Posterior cingulate gyrus (tissue), 11 donors: ENCODE measurements at regions not wholly inside any gene's neighbourhood (a gene's known extent, or its start where the extent isn't known, plus 50 kb on each side); places are given as distances from the start of the nearest gene placed in this dataset.
"Not testable (repeated sequence)": the region's sequence is repeated elsewhere in the genome, so short reads cannot be mapped to it uniquely, and the experiment has no call there.

Experiments
- DNase-seq, 10 donors: peaks; one replicate each; pipeline versions ENCODE4 v3.0.0 to v3.0.0-alpha.2; 2020 to 2021; ENCODE audit warnings: mixed read lengths in 3 of 10
- intact Hi-C: fragments of 100-400 bp; cut with DNase I; formaldehyde crosslinking; loops from one replicate; pipeline ENCODE4 v1.15.1; 2023

GRCh38 chr13:90800082-90800746 lies 547.3 kb upstream of the MIR17HG start:
- DNase-seq = peak in 8 of 10 donors; percentile 13 to 88 (median 24)
- intact Hi-C loops = no loop called here

DNA sequence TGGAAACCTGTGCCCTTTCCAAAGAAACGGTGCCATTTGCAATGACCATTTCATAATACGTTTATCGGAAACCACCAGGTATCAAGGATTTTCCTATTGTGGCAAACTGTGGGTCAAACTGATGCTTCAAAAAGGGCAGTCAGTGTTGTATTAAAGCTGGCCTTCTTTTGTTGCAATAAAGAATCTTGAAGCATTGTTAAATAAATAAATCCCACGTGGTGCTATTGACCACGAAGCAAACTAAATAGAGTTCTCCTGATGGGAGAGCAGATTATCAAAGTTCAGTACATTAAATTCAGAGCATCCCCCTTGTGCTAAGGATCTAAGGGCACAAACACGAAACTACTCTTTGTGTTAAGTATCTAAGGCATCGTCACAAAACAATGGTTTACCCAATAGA lies 545.9 kb upstream of the MIR17HG start:
- no peak for DNase-seq
- intact Hi-C loops = no loop called here

DNA sequence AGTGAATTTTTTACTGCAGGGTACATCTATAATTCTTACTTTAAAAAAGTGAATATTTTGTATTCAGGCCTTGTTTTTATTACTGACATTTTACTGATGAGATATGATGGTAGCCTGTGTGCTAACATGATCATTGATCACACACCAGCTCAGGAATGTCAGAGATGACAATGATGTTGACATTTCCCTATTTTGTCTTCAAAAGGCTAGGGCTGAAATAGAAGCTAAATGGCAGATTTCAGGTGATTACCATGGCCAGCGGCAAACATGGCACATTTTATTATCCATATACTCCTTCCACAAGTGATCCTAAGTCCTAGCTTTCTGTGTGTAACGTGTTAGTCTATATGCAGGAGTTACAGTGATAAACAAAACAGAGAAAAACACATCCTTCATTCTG lies 544.3 kb upstream of the MIR17HG start:
- no peak for DNase-seq
- intact Hi-C loops = no loop called here

GRCh38 chr13:90806016-90806615 lies 541.4 kb upstream of the MIR17HG start:
- intact Hi-C loops = no loop called here
- no peak for DNase-seq

GRCh38 chr13:90806892-90807291 lies 540.6 kb upstream of the MIR17HG start:
- no peak for DNase-seq
- intact Hi-C loops = no loop called here

- intact Hi-C loops = no loop called here
- DNase-seq = no peak
These were observed 538.6 kb upstream of the MIR17HG start for GRCh38 chr13:90808838-90809237.

- intact Hi-C loops = no loop called here
- no peak for DNase-seq
These were observed 523.5 kb upstream of the MIR17HG start for GRCh38 chr13:90824032-90824431.

DNA sequence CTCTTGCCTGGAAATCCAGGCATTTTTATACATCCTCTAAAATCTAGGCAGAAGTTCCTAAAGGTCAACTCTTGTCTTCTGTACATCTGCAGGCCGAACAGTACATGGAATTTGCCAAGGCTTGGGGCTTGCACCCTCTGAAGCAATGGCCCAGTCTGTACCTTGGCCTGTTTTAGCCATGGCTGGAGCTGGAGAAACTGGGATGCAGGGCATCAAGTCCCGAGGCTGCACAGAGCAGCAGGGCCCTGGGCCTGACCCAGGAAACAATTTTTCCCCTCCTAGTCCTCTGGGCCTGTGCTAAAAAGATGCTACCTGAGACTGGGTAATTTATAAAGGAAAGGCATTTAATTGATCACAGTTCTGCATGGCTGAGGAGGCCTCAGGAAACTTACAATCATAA lies 520.8 kb upstream of the MIR17HG start:
- intact Hi-C loops = no loop called here

GRCh38 chr13:90830782-90831181 lies 516.7 kb upstream of the MIR17HG start:
- no peak for DNase-seq
- intact Hi-C loops = no loop called here

More for the DNA sequence above, 520.8 kb upstream of the MIR17HG start:
- DNase-seq = peak in 1 of 10 donors; percentile 50

DNA sequence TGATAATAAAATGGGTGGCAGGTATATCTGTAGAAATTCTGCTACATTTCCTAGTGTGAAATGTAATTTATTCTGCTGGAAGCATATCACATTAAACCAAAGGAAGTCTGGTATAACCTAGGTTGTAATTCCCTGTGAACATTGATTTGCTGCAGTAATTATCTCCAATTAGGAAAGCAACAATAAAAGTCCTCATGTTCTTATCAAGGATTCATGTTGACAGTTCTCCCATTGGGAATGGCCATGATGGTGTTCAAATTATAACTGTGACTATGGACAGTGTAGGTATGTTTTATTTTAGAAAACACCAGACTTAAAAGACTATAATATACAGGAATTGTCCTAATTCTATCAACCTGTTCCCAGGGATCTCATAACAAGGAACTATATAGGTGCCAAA lies 513.5 kb upstream of the MIR17HG start:
- no peak for DNase-seq
- intact Hi-C loops = no loop called here

DNA sequence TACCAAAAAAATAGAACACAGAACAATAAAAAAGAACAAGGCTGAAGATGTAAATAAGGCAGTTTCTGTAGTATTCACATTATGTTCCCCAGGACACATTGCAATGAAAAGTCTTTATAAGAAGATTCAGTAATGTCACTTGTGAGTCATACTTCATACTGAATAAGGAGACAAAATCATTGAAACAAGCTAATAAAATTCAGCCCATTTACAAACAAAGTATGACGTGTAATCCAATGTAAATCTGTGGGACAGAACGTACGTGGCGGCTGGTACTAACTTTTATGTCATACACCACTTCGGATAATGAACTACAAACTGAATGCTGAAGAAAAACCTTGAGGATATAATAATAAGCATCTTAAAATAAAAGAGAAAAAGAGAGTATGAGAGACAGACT lies 512.8 kb upstream of the MIR17HG start:
- no peak for DNase-seq
- intact Hi-C loops = no loop called here

DNA sequence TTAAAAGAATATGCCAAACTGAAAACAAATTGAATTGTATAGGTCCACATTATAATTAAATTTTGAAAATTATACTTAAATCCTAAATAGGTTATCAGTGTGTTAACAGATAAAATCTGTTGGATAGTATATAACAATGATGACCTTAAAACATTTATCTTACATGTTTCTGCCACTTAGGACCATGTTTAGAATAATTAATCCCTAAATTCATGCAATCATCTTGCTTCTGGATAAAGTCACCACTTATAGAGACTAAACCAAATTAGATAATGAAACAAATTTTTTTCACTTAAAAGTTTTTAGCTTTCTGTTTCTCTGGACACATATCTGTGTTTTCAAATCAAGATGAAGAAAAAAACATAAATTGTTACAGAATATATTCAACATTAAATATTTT lies 511.7 kb upstream of the MIR17HG start:
- DNase-seq = no peak
- intact Hi-C loops = no loop called here

- intact Hi-C loops = no loop called here
- DNase-seq = no peak
These were observed 509.0 kb upstream of the MIR17HG start for GRCh38 chr13:90838317-90838960.

DNA sequence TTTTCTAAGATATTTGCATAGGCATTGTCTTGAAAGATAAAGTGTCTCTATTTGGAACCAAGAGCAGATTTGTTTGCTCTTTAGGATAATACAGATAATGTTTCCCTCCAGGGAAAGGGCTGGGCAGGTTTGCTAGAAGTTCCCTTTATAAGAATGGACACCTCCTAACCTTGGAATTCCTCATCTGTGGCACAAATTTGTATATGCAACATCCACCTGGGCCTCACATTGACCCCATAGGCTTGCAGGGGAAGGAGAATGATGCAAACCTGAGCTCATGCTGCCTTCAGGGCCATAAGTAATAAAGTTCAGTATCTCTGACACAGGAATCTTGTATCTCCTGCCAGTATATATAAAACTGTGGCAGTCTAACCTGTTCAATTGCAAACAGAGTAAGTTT lies 508.4 kb upstream of the MIR17HG start:
- intact Hi-C loops = no loop called here

GRCh38 chr13:90846936-90847335 lies 500.6 kb upstream of the MIR17HG start:
- intact Hi-C loops = no loop called here

More for the DNA sequence above, 508.4 kb upstream of the MIR17HG start:
- no peak for DNase-seq

DNA sequence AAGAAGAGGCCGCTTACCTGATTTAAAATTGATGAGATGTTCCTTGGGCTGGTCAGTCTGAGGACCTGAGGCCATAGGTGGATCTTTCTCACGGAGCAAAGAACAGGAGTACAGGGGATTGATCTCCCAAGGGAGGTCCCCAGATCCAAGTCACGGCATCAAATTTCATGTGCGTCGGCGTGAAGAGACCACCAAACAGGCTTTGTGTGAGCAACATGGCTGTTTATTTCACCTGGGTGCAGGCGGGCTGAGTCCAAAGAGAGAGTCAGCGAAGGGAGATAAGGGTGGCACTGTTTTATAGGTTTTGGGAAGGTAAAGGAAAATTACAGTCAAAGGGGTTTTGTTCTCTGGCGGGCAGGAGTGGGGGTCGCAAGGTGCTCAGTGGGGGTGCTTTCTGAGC lies 493.8 kb upstream of the MIR17HG start:
- DNase-seq, intact Hi-C loops: not testable (repeated sequence)

More at GRCh38 chr13:90846936-90847335, 500.6 kb upstream of the MIR17HG start:
- no peak for DNase-seq

DNA sequence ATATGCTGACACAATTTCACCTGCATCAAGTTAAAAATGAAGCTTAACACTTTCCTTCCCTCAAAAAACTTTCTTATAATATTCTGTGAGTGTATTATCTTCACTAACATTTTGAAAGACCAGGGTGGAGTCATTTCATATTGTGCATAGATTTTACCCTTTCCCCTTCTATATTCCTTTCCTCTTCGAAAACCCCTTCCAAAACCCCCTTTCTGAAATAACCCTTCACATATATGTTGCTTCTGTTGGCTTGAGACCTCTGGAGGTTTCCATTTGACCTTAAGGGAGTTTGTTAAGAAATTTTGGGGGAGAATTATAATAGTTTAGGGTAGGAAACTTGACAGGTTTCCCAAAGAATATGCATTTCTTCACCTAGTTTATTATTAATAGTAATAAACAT lies 489.6 kb upstream of the MIR17HG start:
- no peak for DNase-seq
- intact Hi-C loops = no loop called here

DNA sequence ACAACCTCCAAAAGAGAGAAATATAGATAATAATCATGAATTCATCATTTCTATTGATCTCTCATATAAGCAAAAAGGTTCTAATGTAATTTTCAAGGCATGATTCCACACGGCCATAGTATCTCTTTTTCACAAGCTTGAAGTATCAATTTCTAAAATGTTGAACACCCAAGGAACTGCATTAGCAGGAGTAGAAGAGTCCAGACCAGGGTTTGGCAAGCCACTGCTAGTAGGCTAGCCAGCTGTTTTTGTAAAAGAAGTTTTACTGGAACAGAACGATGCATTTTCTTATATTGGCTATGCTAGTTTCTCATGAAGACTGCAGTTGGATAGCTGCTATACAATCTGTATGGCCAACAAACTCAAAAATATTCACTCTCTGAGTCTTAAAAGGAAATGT lies 481.5 kb upstream of the MIR17HG start:
- intact Hi-C loops = no loop called here
- DNase-seq = no peak

DNA sequence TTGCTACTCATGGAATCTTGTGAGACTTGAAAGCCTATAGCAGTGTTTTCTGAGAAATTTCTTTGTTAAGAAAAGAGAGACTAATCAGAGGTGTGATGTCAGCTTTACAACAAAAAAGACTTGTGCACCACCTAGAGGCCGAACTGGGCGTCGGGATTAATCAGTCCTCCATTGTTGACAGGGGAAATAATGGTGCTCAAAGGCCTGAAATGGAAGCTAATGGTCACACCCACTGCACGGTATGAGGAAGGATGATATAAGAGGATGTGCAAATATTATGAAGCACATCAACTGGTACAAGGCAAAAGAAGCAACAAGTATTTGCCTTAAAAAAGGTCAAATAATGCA lies 480.2 kb upstream of the MIR17HG start:
- intact Hi-C loops = no loop called here
- peak in 8 of 10 donors; percentile 28 to 79 (median 56) for DNase-seq

GRCh38 chr13:90868321-90868920 lies 479.1 kb upstream of the MIR17HG start:
- DNase-seq = peak in 2 of 10 donors; percentile 12 to 14
- intact Hi-C loops = no loop called here

DNA sequence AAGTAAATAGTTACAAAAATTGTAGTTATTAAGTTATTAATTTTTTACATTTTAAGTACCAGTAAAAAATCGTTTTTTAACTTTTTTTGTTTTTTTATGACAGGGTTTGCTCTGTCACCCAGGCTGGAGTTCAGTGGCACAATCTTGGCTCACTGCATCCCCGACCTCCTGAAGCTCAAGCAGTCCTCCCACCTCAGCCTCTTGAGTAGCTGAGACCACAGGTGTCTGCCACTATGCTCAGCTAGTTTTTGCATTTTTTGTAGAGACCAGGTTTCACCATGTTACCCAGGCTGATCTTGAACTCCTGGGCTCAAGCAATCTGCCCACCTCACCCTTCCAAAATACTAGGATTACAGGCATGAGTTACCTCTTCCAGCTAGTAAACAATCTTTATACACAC lies 477.9 kb upstream of the MIR17HG start:
- peak in 1 of 10 donors; percentile 52 for DNase-seq
- intact Hi-C loops = no loop called here
